K562 (cell line): ENCODE measurements at regions not wholly inside any gene's neighbourhood (a gene's known extent, or its start where the extent isn't known, plus 50 kb on each side); places are given as distances from the start of the nearest gene placed in this dataset.

Experiments used
- ARID3B ChIP-seq: fragments of 250-450 bp; sonication (Bioruptor Pico); IDR thresholded peaks from 2 replicates; pipeline ENCODE4 v1.4.0; 2020; ENCODE audit warnings: borderline replicate concordance
- ESRRB ChIP-seq: fragments of 250-450 bp; sonication (Bioruptor Pico); IDR thresholded peaks from 2 replicates; pipeline ENCODE4 v1.5.0; 2020; ENCODE audit warnings: mild to moderate bottlenecking, moderate library complexity, borderline replicate concordance
- IFI16 ChIP-seq: fragments of 250-450 bp; sonication (Bioruptor Pico); IDR thresholded peaks from 2 replicates; pipeline ENCODE4 v2.1.2; 2022; ENCODE audit warnings: mild to moderate bottlenecking, inconsistent platforms
- MXI1 ChIP-seq: IDR thresholded peaks from 2 replicates; pipeline ENCODE4 v1.6.1; 2011; ENCODE audit warnings: low read depth, mild to moderate bottlenecking, improper control_type of control experiment, low read length
- NEUROD1 ChIP-seq: fragments of 150-350 bp; IDR thresholded peaks from 2 replicates; pipeline ENCODE4 v1.6.1; 2014; ENCODE audit warnings: borderline replicate concordance, low read length, low read depth; ENCODE audit not compliant: partially characterized antibody
- NONO ChIP-seq, 2 experiments: fragments of 200-400 bp in 1 of 2; fragments of 450-650 bp in 1 of 2; formaldehyde crosslinking in 1 of 2; IDR thresholded peaks; 2 replicates each; pipeline ENCODE4 v1.6.1; 2017; ENCODE audit warnings: low read depth in 2 of 2, mild to moderate bottlenecking in 2 of 2, moderate library complexity in 2 of 2, low read length in 1 of 2
- PBX2 ChIP-seq, 2 experiments: IDR thresholded peaks in 1 of 2; conservative IDR thresholded peaks in 1 of 2; 2 replicates each; pipeline ENCODE4 v1.6.1; 2016; ENCODE audit warnings: low read depth in 2 of 2, mild to moderate bottlenecking in 1 of 2, missing compliant biosample characterization in 1 of 2, missing genetic modification characterization in 1 of 2, moderate library complexity in 1 of 2
- TRIM28 ChIP-seq: fragments of 450-650 bp; IDR thresholded peaks from 2 replicates; pipeline ENCODE4 v1.6.1; 2017
- XRCC4 ChIP-seq: IDR thresholded peaks from one replicate; pipeline ENCODE4 v1.6.1; 2011; ENCODE audit not compliant: insufficient read depth, insufficient read length; ENCODE audit errors: extremely low read depth
- ZNF143 ChIP-seq: sonication (generic); formaldehyde crosslinking; IDR thresholded peaks from 2 replicates; pipeline ENCODE4 v1.9.0; 2022; ENCODE audit warnings: mild to moderate bottlenecking, missing genetic modification reagents

- TF ChIP-seq PBX2 (CRISPR knock-in tag; IDR thresholded peaks at IDR 0.05; ENCODE audit: low read depth) = no peak
- no peak for TF ChIP-seq PBX2 (tag; conservative IDR thresholded peaks at IDR 0.05; ENCODE audit: low read depth)
- TF ChIP-seq ZNF143 (CRISPR knock-in tag) = no peak
- no peak for TF ChIP-seq MXI1
- TF ChIP-seq XRCC4 = no peak
- TF ChIP-seq NEUROD1 = no peak
- TF ChIP-seq ESRRB (CRISPR knock-in tag) = no peak
- no peak for TF ChIP-seq TRIM28
- TF ChIP-seq ARID3B = no peak
- no peak for TF ChIP-seq IFI16 (CRISPR knock-in tag)
- TF ChIP-seq NONO (IDR thresholded peaks at IDR 0.05; ENCODE audit: low read depth in 2 of 2, low read length in 1 of 2) = no peak
Measured at GRCh38 chr18:34098109-34098508, 126.6 kb downstream of the NOL4 start (continued).
